Mesothelial cell of epicardium (in vitro differentiated cells): ENCODE measurements at regions not wholly inside any gene's neighbourhood (a gene's known extent, or its start where the extent isn't known, plus 50 kb on each side); places are given as distances from the start of the nearest gene placed in this dataset.

Experiments
- DNase-seq, 2 experiments: peaks; one replicate each; pipeline ENCODE4 v3.0.0; 2021; ENCODE audit warnings: low spot score in 2 of 2; ENCODE audit not compliant: unreplicated experiment in 2 of 2
- H3K27ac Mint-ChIP-seq: 2 replicates; pipeline ENCODE4 v1.8.0; 2021; ENCODE audit warnings: mixed read lengths
- H3K27me3 Mint-ChIP-seq: 2 replicates; pipeline ENCODE4 v1.8.0; 2021; ENCODE audit warnings: low read depth, mixed read lengths
- H3K36me3 Mint-ChIP-seq: 2 replicates; pipeline ENCODE4 v1.8.0; 2021; ENCODE audit warnings: mixed read lengths
- H3K4me1 Mint-ChIP-seq: 2 replicates; pipeline ENCODE4 v1.8.0; 2021; ENCODE audit warnings: mixed read lengths
- H3K4me3 Mint-ChIP-seq: 2 replicates; pipeline ENCODE4 v1.8.0; 2021; ENCODE audit warnings: mild to moderate bottlenecking, moderate library complexity, mixed read lengths
- H3K9me3 Mint-ChIP-seq: 2 replicates; pipeline ENCODE4 v1.8.0; 2021; ENCODE audit warnings: mixed read lengths
- CTCF ChIP-seq: fragments of 200-600 bp; sonication (generic); IDR thresholded peaks from one replicate; pipeline ENCODE4 v1.5.0; 2021; ENCODE audit warnings: antibody characterized with exemption; ENCODE audit not compliant: unreplicated experiment

GRCh38 chr20:60408435-60408834 is 450.2 kb downstream of the CDH26 start:
- no peak for TF ChIP-seq CTCF
- Mint-ChIP-seq H3K4me3 (no peak overlapping the region), H3K9me3 (peaks cover 14% of the 10 kb centered on the region), H3K27ac (no peak overlapping the region), H3K27me3 (no peaks in the 10 kb centered on the region), H3K36me3 (no peaks in the 10 kb centered on the region), H3K4me1 (no peaks in the 10 kb centered on the region)
- DNase-seq: no peak

- no peaks in the 10 kb centered on the region for H3K36me3 Mint-ChIP-seq
- H3K27me3 Mint-ChIP-seq: peaks cover 6% of the 10 kb centered on the region
Observed at GRCh38 chr20:60410618-60411264, 452.5 kb downstream of the CDH26 start.

GRCh38 chr20:60411813-60412212 is 453.6 kb downstream of the CDH26 start:
- Mint-ChIP-seq H3K36me3 (no peaks in the 10 kb centered on the region), H3K9me3 (peaks cover 14% of the 10 kb centered on the region), H3K4me3 (no peak overlapping the region), H3K27ac (no peak overlapping the region), H3K4me1 (no peaks in the 10 kb centered on the region), H3K27me3 (peaks cover 6% of the 10 kb centered on the region)
- DNase-seq: no peak
- no peak for TF ChIP-seq CTCF

More at GRCh38 chr20:60410618-60411264, 452.5 kb downstream of the CDH26 start:
- H3K4me3 Mint-ChIP-seq: no peak overlapping the region
- no peak overlapping the region for H3K27ac Mint-ChIP-seq
- no peaks in the 10 kb centered on the region for H3K4me1 Mint-ChIP-seq
- DNase-seq: no peak
- peaks cover 14% of the 10 kb centered on the region for H3K9me3 Mint-ChIP-seq
- no peak for TF ChIP-seq CTCF

- no peaks in the 10 kb centered on the region for H3K9me3 Mint-ChIP-seq
- no peak for DNase-seq
- H3K4me3 Mint-ChIP-seq: no peak overlapping the region
Observed at GRCh38 chr20:60420676-60421229, 462.5 kb downstream of the CDH26 start.

GRCh38 chr20:60422848-60423247 is 464.6 kb downstream of the CDH26 start:
- Mint-ChIP-seq H3K4me1 (no peaks in the 10 kb centered on the region), H3K27me3 (peaks cover 7% of the 10 kb centered on the region), H3K9me3 (no peaks in the 10 kb centered on the region), H3K4me3 (no peak overlapping the region), H3K36me3 (no peaks in the 10 kb centered on the region), H3K27ac (no peak overlapping the region)
- no peak for DNase-seq
- TF ChIP-seq CTCF: no peak

More at GRCh38 chr20:60420676-60421229, 462.5 kb downstream of the CDH26 start:
- H3K4me1 Mint-ChIP-seq: no peaks in the 10 kb centered on the region
- no peak for TF ChIP-seq CTCF
- H3K27ac Mint-ChIP-seq: no peak overlapping the region
- peaks cover 10% of the 10 kb centered on the region for H3K27me3 Mint-ChIP-seq
- no peaks in the 10 kb centered on the region for H3K36me3 Mint-ChIP-seq
